ENCODE measurements at regions not wholly inside any gene's neighbourhood (a gene's known extent, or its start where the extent isn't known, plus 50 kb on each side); places are given as distances from the start of the nearest gene placed in this dataset.

DNA sequence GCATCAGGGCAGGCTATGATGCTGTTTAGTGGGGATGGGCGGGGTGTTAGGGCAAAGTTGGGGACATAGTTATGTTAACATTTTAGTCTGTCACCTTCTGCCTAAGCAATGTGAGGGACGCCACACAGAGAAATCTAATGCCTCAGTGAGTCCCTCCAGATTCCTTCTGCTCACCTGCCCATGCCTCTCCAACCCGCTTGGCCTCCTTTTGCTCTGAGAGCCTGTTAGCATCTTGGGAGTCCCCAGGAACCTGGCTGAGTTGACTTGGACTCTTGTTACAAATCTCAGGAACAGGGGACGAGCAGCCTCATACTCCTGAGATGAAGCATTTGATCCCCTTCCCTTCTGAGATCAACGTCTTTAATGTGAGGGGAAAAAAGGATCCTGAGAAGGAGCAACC lies 336.8 kb downstream of the CCSER2 start:
- H3K36me3 ChIP-seq (ENCODE audit: insufficient read depth): no peaks in the 10 kb centered on the region
- H3K4me3 ChIP-seq: no peak overlapping the region
- no peaks in the 10 kb centered on the region for H3K27me3 ChIP-seq (ENCODE audit: insufficient read depth)
- Mint-ChIP-seq H3K27me3 (ENCODE audit: insufficient read depth, low read depth, poor library complexity) (no peaks in the 10 kb centered on the region), H3K36me3 (ENCODE audit: low read depth) (no peaks in the 10 kb centered on the region), H3K27ac (no peak overlapping the region), H3K4me1 (peaks cover 12% of the 10 kb centered on the region), H3K4me3 (no peak overlapping the region), H3K9me3 (no peaks in the 10 kb centered on the region)
- no peaks in the 10 kb centered on the region for H3K79me2 ChIP-seq (replicated peaks; ENCODE audit: insufficient read depth)
- ATAC-seq (no peak), DNase-seq (ENCODE audit: low spot score) (no peak)
- TF ChIP-seq POLR2AphosphoS5 (IDR thresholded peaks at IDR 0.05; ENCODE audit: low read depth) (no peak), EZH2phosphoT487 (IDR thresholded peaks at IDR 0.05; ENCODE audit: unreplicated experiment) (no peak), EZH2 (IDR thresholded peaks at IDR 0.05; ENCODE audit: low read depth, unreplicated experiment) (no peak), JUNB (IDR thresholded peaks at IDR 0.05; ENCODE audit: unreplicated experiment) (no peak), CREB1 (CRISPR knock-in tag; IDR thresholded peaks at IDR 0.05; ENCODE audit: low read depth) (no peak), STAT1 (IDR thresholded peaks at IDR 0.05; ENCODE audit: unreplicated experiment) (no peak), NANOG (IDR thresholded peaks at IDR 0.05; ENCODE audit: borderline replicate concordance) (no peak), ZNF331 (CRISPR knock-in tag; IDR thresholded peaks at IDR 0.05; ENCODE audit: low read depth) (no peak)
- TF ChIP-seq, protein P1, sequence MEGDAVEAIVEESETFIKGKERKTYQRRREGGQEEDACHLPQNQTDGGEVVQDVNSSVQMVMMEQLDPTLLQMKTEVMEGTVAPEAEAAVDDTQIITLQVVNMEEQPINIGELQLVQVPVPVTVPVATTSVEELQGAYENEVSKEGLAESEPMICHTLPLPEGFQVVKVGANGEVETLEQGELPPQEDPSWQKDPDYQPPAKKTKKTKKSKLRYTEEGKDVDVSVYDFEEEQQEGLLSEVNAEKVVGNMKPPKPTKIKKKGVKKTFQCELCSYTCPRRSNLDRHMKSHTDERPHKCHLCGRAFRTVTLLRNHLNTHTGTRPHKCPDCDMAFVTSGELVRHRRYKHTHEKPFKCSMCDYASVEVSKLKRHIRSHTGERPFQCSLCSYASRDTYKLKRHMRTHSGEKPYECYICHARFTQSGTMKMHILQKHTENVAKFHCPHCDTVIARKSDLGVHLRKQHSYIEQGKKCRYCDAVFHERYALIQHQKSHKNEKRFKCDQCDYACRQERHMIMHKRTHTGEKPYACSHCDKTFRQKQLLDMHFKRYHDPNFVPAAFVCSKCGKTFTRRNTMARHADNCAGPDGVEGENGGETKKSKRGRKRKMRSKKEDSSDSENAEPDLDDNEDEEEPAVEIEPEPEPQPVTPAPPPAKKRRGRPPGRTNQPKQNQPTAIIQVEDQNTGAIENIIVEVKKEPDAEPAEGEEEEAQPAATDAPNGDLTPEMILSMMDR (conservative IDR thresholded peaks at IDR 0.05; ENCODE audit: low read depth in 2 of 2): no peak
- TF ChIP-seq, protein P2, sequence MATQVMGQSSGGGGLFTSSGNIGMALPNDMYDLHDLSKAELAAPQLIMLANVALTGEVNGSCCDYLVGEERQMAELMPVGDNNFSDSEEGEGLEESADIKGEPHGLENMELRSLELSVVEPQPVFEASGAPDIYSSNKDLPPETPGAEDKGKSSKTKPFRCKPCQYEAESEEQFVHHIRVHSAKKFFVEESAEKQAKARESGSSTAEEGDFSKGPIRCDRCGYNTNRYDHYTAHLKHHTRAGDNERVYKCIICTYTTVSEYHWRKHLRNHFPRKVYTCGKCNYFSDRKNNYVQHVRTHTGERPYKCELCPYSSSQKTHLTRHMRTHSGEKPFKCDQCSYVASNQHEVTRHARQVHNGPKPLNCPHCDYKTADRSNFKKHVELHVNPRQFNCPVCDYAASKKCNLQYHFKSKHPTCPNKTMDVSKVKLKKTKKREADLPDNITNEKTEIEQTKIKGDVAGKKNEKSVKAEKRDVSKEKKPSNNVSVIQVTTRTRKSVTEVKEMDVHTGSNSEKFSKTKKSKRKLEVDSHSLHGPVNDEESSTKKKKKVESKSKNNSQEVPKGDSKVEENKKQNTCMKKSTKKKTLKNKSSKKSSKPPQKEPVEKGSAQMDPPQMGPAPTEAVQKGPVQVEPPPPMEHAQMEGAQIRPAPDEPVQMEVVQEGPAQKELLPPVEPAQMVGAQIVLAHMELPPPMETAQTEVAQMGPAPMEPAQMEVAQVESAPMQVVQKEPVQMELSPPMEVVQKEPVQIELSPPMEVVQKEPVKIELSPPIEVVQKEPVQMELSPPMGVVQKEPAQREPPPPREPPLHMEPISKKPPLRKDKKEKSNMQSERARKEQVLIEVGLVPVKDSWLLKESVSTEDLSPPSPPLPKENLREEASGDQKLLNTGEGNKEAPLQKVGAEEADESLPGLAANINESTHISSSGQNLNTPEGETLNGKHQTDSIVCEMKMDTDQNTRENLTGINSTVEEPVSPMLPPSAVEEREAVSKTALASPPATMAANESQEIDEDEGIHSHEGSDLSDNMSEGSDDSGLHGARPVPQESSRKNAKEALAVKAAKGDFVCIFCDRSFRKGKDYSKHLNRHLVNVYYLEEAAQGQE (IDR thresholded peaks at IDR 0.05; ENCODE audit: unreplicated experiment): no peak
- TF ChIP-seq, protein P3, sequence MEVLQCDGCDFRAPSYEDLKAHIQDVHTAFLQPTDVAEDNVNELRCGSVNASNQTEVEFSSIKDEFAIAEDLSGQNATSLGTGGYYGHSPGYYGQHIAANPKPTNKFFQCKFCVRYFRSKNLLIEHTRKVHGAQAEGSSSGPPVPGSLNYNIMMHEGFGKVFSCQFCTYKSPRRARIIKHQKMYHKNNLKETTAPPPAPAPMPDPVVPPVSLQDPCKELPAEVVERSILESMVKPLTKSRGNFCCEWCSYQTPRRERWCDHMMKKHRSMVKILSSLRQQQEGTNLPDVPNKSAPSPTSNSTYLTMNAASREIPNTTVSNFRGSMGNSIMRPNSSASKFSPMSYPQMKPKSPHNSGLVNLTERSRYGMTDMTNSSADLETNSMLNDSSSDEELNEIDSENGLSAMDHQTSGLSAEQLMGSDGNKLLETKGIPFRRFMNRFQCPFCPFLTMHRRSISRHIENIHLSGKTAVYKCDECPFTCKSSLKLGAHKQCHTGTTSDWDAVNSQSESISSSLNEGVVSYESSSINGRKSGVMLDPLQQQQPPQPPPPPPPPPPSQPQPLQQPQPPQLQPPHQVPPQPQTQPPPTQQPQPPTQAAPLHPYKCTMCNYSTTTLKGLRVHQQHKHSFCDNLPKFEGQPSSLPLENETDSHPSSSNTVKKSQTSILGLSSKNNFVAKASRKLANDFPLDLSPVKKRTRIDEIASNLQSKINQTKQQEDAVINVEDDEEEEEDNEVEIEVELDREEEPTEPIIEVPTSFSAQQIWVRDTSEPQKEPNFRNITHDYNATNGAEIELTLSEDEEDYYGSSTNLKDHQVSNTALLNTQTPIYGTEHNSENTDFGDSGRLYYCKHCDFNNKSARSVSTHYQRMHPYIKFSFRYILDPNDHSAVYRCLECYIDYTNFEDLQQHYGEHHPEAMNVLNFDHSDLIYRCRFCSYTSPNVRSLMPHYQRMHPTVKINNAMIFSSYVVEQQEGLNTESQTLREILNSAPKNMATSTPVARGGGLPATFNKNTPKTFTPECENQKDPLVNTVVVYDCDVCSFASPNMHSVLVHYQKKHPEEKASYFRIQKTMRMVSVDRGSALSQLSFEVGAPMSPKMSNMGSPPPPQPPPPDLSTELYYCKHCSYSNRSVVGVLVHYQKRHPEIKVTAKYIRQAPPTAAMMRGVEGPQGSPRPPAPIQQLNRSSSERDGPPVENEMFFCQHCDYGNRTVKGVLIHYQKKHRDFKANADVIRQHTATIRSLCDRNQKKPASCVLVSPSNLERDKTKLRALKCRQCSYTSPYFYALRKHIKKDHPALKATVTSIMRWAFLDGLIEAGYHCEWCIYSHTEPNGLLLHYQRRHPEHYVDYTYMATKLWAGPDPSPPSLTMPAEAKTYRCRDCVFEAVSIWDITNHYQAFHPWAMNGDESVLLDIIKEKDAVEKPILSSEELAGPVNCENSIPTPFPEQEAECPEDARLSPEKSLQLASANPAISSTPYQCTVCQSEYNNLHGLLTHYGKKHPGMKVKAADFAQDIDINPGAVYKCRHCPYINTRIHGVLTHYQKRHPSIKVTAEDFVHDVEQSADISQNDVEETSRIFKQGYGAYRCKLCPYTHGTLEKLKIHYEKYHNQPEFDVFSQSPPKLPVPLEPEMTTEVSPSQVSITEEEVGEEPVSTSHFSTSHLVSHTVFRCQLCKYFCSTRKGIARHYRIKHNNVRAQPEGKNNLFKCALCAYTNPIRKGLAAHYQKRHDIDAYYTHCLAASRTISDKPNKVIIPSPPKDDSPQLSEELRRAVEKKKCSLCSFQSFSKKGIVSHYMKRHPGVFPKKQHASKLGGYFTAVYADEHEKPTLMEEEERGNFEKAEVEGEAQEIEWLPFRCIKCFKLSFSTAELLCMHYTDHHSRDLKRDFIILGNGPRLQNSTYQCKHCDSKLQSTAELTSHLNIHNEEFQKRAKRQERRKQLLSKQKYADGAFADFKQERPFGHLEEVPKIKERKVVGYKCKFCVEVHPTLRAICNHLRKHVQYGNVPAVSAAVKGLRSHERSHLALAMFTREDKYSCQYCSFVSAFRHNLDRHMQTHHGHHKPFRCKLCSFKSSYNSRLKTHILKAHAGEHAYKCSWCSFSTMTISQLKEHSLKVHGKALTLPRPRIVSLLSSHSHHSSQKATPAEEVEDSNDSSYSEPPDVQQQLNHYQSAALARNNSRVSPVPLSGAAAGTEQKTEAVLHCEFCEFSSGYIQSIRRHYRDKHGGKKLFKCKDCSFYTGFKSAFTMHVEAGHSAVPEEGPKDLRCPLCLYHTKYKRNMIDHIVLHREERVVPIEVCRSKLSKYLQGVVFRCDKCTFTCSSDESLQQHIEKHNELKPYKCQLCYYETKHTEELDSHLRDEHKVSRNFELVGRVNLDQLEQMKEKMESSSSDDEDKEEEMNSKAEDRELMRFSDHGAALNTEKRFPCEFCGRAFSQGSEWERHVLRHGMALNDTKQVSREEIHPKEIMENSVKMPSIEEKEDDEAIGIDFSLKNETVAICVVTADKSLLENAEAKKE (CRISPR knock-in tag; IDR thresholded peaks at IDR 0.05): no peak
- no peaks in the 10 kb centered on the region; the same call in 1 of the 2 replicates for H3K4me1 ChIP-seq (ENCODE audit: insufficient read depth)
- no peak overlapping the region for H2AFZ ChIP-seq
- H3K9me2 ChIP-seq (ENCODE audit: insufficient read depth): no peaks in the 10 kb centered on the region
- H3K4me2 ChIP-seq: no peak overlapping the region
- H4K20me1 ChIP-seq (replicated peaks; ENCODE audit: insufficient read depth): no peaks in the 10 kb centered on the region
- H3F3A ChIP-seq (replicated peaks; ENCODE audit: low read depth): no peaks in the 10 kb centered on the region
- no peak overlapping the region for H3K27ac ChIP-seq (ENCODE audit: low read depth)

Measured in GM23338 (cell line).